Endothelial cell of umbilical vein (primary cell): ENCODE measurements at regions not wholly inside any gene's neighbourhood (a gene's known extent, or its start where the extent isn't known, plus 50 kb on each side); places are given as distances from the start of the nearest gene placed in this dataset.

Experiments used
- BruUV-seq: library from RNA; stranded (reverse); fragments of 400-500 nt; replicated peaks from 2 replicates; lab custom pipeline; 2021; lab: Mats Ljungman, UMichigan
- CTCF ChIA-PET: fragments of 300-600, 350-600 bp; sonication (Branson Sonifier 250); formaldehyde crosslinking; loops from one replicate; lab custom pipeline; 2021; ENCODE audit warnings: antibody characterized with exemption, inconsistent platforms; lab: Charles Lee
- POLR2A ChIA-PET: fragments of 300-600, 350-600 bp; sonication (Branson Sonifier 250); formaldehyde crosslinking; loops from one replicate; lab custom pipeline; 2021; ENCODE audit warnings: antibody characterized with exemption, inconsistent platforms; lab: Charles Lee
- DNase-seq: peaks from one replicate; pipeline ENCODE4 v3.0.0-alpha.2; 2011; ENCODE audit warnings: low read depth, low spot score
- FAIRE-seq: peaks from 2 replicates; lab custom pipeline; 2011; peaks lifted over from hg19 to GRCh38; lab: Jason Lieb, UNC
- H2AFZ ChIP-seq: 2 replicates; pipeline ENCODE4 v1.6.0; 2012; ENCODE audit warnings: low read depth, low read length, control low read depth, inconsistent platforms
- H3K27ac ChIP-seq: 2 replicates; pipeline ENCODE4 v1.5.1; 2011; ENCODE audit warnings: low read depth, mild to moderate bottlenecking, control low read depth, low read length, moderate library complexity; ENCODE audit not compliant: insufficient read depth
- H3K27me3 ChIP-seq, 2 experiments: 2 replicates each; pipeline versions ENCODE4 v1.6.0 to v1.6.1; 2011; ENCODE audit warnings: low read length in 2 of 2, mixed read lengths in 1 of 2; ENCODE audit not compliant: control insufficient read depth in 2 of 2, insufficient read depth in 2 of 2
- H3K36me3 ChIP-seq, 2 experiments: 2 replicates in 1 of 2; 3 replicates in 1 of 2; pipeline ENCODE4 v1.5.1; 2011; ENCODE audit warnings: low read length in 2 of 2, mild to moderate bottlenecking in 1 of 2, moderate library complexity in 1 of 2; ENCODE audit not compliant: control insufficient read depth in 2 of 2, insufficient read depth in 2 of 2; ENCODE audit errors: extremely low read depth in 1 of 2
- H3K4me1 ChIP-seq: 3 replicates; pipeline ENCODE4 v1.5.1; 2011; ENCODE audit warnings: mild to moderate bottlenecking, low read length; ENCODE audit not compliant: control insufficient read depth, insufficient read depth; ENCODE audit errors: extremely low read depth
- H3K4me2 ChIP-seq: 2 replicates; pipeline ENCODE4 v1.6.1; 2011; ENCODE audit warnings: low read length, control low read depth, mixed read lengths; ENCODE audit not compliant: insufficient read depth
- H3K4me3 ChIP-seq, 3 experiments: fragments of 200-600 bp in 1 of 3; sonication (generic), shearing (Covaris generic) in 1 of 3; replicated peaks in 1 of 3; 2 replicates each; pipeline ENCODE4 v1.5.1; 2011 to 2016; ENCODE audit warnings: control low read depth in 3 of 3, low read length in 3 of 3, mild to moderate bottlenecking in 2 of 3, inconsistent platforms in 1 of 3, low read depth in 1 of 3, moderate library complexity in 1 of 3; ENCODE audit not compliant: insufficient read depth in 1 of 3
- H3K79me2 ChIP-seq: 2 replicates; pipeline ENCODE4 v1.6.0; 2012; ENCODE audit warnings: low read length, inconsistent platforms; ENCODE audit not compliant: control insufficient read depth, insufficient read depth
- H3K9ac ChIP-seq: replicated peaks from 2 replicates; pipeline ENCODE3; 2011; ENCODE audit warnings: low read length, control low read depth; ENCODE audit not compliant: insufficient read depth; ENCODE audit errors: extremely low read depth
- H3K9me1 ChIP-seq: replicated peaks from 3 replicates; pipeline ENCODE4 v1.6.0; 2011; ENCODE audit warnings: mild to moderate bottlenecking, low read length; ENCODE audit not compliant: control insufficient read depth, insufficient read depth; ENCODE audit errors: extremely low read depth
- H3K9me3 ChIP-seq: replicated peaks from 2 replicates; pipeline ENCODE4 v1.5.1; 2012; ENCODE audit warnings: low read length, inconsistent platforms; ENCODE audit not compliant: control insufficient read depth, insufficient read depth
- H4K20me1 ChIP-seq: replicated peaks from 2 replicates; pipeline ENCODE3; 2011; ENCODE audit warnings: mild to moderate bottlenecking, low read length; ENCODE audit not compliant: control insufficient read depth, insufficient read depth; ENCODE audit errors: extremely low read depth
- FOS ChIP-seq: IDR thresholded peaks from 2 replicates; pipeline ENCODE4 v1.6.1; 2011; ENCODE audit warnings: mild to moderate bottlenecking, low read length, moderate library complexity, borderline replicate concordance; ENCODE audit not compliant: insufficient read depth
- GATA2 ChIP-seq: IDR thresholded peaks from 2 replicates; pipeline ENCODE4 v1.7.0; 2011; ENCODE audit warnings: low read depth, mild to moderate bottlenecking, moderate library complexity, mixed read lengths, low read length; ENCODE audit not compliant: insufficient read length, insufficient read depth
- MYC ChIP-seq: IDR thresholded peaks from one replicate; pipeline ENCODE4 v1.6.1; 2011; ENCODE audit warnings: mild to moderate bottlenecking, low read depth, low read length
- POLR2A ChIP-seq: IDR thresholded peaks from 2 replicates; pipeline ENCODE4 v1.6.1; 2012; ENCODE audit warnings: low read depth, mild to moderate bottlenecking, control low read depth, low read length
- POLR2AphosphoS5 ChIP-seq: IDR thresholded peaks from 2 replicates; pipeline ENCODE4 v1.6.1; 2012; ENCODE audit warnings: low read depth, mild to moderate bottlenecking, control low read depth, low read length, moderate library complexity; ENCODE audit not compliant: insufficient read depth
- dilution Hi-C: fragments of 300-500 bp; cut with MboI; formaldehyde crosslinking; loops from one replicate; pipeline ENCODE4 v1.15.0; 2019; ENCODE audit warnings: low sequenced_read_pairs; ENCODE audit not compliant: extremely low pct_ligation_motif_present
- intact Hi-C: fragments of 100-400 bp; cut with micrococcal nuclease; formaldehyde crosslinking; loops from one replicate; pipeline ENCODE4 v1.10.0; 2022
- TF ChIP-seq, protein P1 (sequence below), 2 donors: IDR thresholded peaks; 1 replicate in 1 of 2; 2 replicates in 1 of 2; pipeline ENCODE4 v1.5.1; 2011; ENCODE audit warnings: low read length in 2 of 2, mild to moderate bottlenecking in 2 of 2, moderate library complexity in 2 of 2, control low read depth in 1 of 2, inconsistent platforms in 1 of 2, low read depth in 1 of 2; ENCODE audit not compliant: insufficient read depth in 1 of 2; ENCODE audit errors: extremely low read depth in 1 of 2

DNA sequence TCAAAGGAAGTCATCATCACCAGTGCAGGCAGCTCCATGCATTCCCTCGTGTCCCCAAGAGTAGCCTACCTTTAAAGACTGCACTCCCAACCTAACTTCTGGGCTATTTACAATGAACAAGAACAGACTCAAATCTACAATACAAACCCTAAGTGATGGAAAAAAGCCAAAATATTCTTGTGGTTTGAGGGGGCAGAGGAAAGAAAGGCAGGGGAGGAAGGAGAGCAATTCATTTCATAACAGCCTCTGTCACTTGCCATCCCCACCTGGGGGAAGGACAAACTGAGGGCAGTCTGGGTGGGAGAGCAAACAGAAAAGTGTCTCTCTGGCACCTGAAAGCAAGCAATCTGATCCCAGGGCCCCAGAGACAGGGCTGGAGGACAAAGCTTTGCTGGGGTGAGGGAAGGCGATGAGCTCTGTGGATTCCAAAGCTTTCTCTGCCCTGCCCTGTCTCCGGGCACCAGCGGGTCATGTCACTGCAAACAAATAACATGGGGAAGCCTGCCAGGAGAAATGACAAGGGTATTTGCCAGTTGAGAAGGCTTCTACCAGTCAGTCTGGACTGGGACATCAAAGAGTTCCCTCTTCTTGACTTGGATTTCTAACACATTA, 528.0 kb upstream of the TNP1 start:
- H3K27ac ChIP-seq, result no peak overlapping the region
- no TSS peak for BruUV-seq
- CTCF ChIA-PET, result no interaction called here
- intact Hi-C loops (no loop called here), dilution Hi-C loops (no loop called here)
- POLR2A ChIA-PET, result no interaction called here
- no peak overlapping the region for H2AFZ ChIP-seq
- FAIRE-seq, result no peak
- no peak for DNase-seq
- H3K27me3 ChIP-seq, result no peaks in the 10 kb centered on the region
- TF ChIP-seq, protein P1, sequence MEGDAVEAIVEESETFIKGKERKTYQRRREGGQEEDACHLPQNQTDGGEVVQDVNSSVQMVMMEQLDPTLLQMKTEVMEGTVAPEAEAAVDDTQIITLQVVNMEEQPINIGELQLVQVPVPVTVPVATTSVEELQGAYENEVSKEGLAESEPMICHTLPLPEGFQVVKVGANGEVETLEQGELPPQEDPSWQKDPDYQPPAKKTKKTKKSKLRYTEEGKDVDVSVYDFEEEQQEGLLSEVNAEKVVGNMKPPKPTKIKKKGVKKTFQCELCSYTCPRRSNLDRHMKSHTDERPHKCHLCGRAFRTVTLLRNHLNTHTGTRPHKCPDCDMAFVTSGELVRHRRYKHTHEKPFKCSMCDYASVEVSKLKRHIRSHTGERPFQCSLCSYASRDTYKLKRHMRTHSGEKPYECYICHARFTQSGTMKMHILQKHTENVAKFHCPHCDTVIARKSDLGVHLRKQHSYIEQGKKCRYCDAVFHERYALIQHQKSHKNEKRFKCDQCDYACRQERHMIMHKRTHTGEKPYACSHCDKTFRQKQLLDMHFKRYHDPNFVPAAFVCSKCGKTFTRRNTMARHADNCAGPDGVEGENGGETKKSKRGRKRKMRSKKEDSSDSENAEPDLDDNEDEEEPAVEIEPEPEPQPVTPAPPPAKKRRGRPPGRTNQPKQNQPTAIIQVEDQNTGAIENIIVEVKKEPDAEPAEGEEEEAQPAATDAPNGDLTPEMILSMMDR (IDR thresholded peaks at IDR 0.05; ENCODE audit: extremely low read depth in 1 of 2, insufficient read depth in 1 of 2, low read depth in 1 of 2, low read length in 2 of 2), result no peak
- TF ChIP-seq FOS (no peak), POLR2AphosphoS5 (no peak), POLR2A (no peak), GATA2 (no peak)
- no peaks in the 10 kb centered on the region for H3K79me2 ChIP-seq
- no peaks in the 10 kb centered on the region for H3K9me1 ChIP-seq
- no peaks in the 10 kb centered on the region for H4K20me1 ChIP-seq
- no peak overlapping the region for H3K4me2 ChIP-seq
- no peaks in the 10 kb centered on the region for H3K4me1 ChIP-seq
- no peaks in the 10 kb centered on the region for H3K36me3 ChIP-seq
- no peaks in the 10 kb centered on the region for H3K9me3 ChIP-seq
- no peak overlapping the region for H3K9ac ChIP-seq
- no peak overlapping the region for H3K4me3 ChIP-seq

DNA sequence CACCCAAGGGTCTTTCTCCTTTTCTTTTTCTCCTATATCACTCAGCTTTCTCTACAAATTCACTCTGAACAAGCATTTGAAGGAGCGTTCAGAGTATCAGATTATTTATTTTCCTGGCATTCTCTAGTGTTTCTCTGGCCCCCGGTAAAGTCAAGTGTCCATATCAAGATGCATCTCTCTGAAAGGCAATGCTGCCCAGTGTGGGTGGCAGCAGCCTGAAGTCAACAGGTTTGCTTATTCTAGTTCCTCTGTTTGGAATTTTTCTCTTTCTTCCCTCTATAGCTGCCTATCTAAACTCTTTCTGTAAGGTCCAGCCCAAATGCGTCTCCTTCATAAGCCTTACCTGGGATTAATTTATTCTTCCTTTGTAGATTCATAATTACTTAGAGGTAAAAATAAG, 526.2 kb upstream of the TNP1 start:
- dilution Hi-C loops, result no loop called here
- CTCF ChIA-PET, result no interaction called here
- BruUV-seq, result no TSS peak

More for the DNA sequence above, 526.2 kb upstream of the TNP1 start:
- no peaks in the 10 kb centered on the region for H3K9me1 ChIP-seq
- H3K79me2 ChIP-seq, result no peaks in the 10 kb centered on the region
- no peak for FAIRE-seq
- H3K4me1 ChIP-seq, result no peaks in the 10 kb centered on the region
- H3K4me2 ChIP-seq, result no peak overlapping the region
- intact Hi-C loops, result no loop called here
- no peak for DNase-seq
- POLR2A ChIA-PET, result no interaction called here
- TF ChIP-seq POLR2A, result no peak
- TF ChIP-seq, protein P1 (IDR thresholded peaks at IDR 0.05; ENCODE audit: extremely low read depth in 1 of 2, insufficient read depth in 1 of 2, low read depth in 1 of 2, low read length in 2 of 2), result no peak
- no peak for TF ChIP-seq POLR2AphosphoS5
- TF ChIP-seq FOS, result no peak
- TF ChIP-seq MYC, result no peak
- H4K20me1 ChIP-seq, result no peaks in the 10 kb centered on the region
- no peaks in the 10 kb centered on the region for H3K36me3 ChIP-seq
- H3K9me3 ChIP-seq, result no peaks in the 10 kb centered on the region
- H3K27ac ChIP-seq, result no peak overlapping the region
- H2AFZ ChIP-seq, result no peak overlapping the region
- no peak overlapping the region for H3K4me3 ChIP-seq
- no peaks in the 10 kb centered on the region for H3K27me3 ChIP-seq
- no peak overlapping the region for H3K9ac ChIP-seq
